ENCODE measurements at regions not wholly inside any gene's neighbourhood (a gene's known extent, or its start where the extent isn't known, plus 50 kb on each side); places are given as distances from the start of the nearest gene placed in this dataset.
"Not testable (repeated sequence)": the region's sequence is repeated elsewhere in the genome, so short reads cannot be mapped to it uniquely, and the experiment has no call there.

GRCh38 chr21:35275776-35276175 lies 226.7 kb upstream of the RUNX1 start:
- DNase-seq, result no peak

GRCh38 chr21:35274923-35275322 lies 225.8 kb upstream of the RUNX1 start:
- DNase-seq, result no peak

- no peak for DNase-seq
These were observed 225.0 kb upstream of the RUNX1 start for GRCh38 chr21:35274090-35274489.

- DNase-seq, result no peak
These were observed 224.2 kb upstream of the RUNX1 start for GRCh38 chr21:35273333-35273732.

- DNase-seq, result not testable (repeated sequence)
These were observed 222.4 kb upstream of the RUNX1 start for GRCh38 chr21:35271344-35272118.

- DNase-seq, result no peak
These were observed 219.7 kb upstream of the RUNX1 start for GRCh38 chr21:35268817-35269216.

GRCh38 chr21:35268261-35268660 lies 219.2 kb upstream of the RUNX1 start:
- DNase-seq, result no peak

GRCh38 chr21:35266546-35266945 lies 217.4 kb upstream of the RUNX1 start:
- DNase-seq, result no peak

GRCh38 chr21:35265170-35265877 lies 216.2 kb upstream of the RUNX1 start:
- DNase-seq, result no peak

- no peak for DNase-seq
These were observed 210.4 kb upstream of the RUNX1 start for GRCh38 chr21:35259457-35259856.

GRCh38 chr21:35258521-35258920 lies 209.4 kb upstream of the RUNX1 start:
- no peak for DNase-seq

- no peak for DNase-seq
These were observed 208.3 kb upstream of the RUNX1 start for GRCh38 chr21:35257413-35257812.

GRCh38 chr21:35256468-35256988 lies 207.4 kb upstream of the RUNX1 start:
- no peak for DNase-seq

- DNase-seq, result no peak
These were observed 205.7 kb upstream of the RUNX1 start for GRCh38 chr21:35254765-35255138.

GRCh38 chr21:35254006-35254764 lies 205.1 kb upstream of the RUNX1 start:
- DNase-seq, result no peak

GRCh38 chr21:35252831-35253230 lies 203.7 kb upstream of the RUNX1 start:
- DNase-seq, result no peak

GRCh38 chr21:35249636-35250035 lies 200.5 kb upstream of the RUNX1 start:
- no peak for DNase-seq

GRCh38 chr21:35245879-35246278 lies 196.8 kb upstream of the RUNX1 start:
- no peak for DNase-seq

- no peak for DNase-seq
These were observed 195.4 kb upstream of the RUNX1 start for GRCh38 chr21:35244514-35244913.

GRCh38 chr21:35243171-35243570 lies 194.1 kb upstream of the RUNX1 start:
- no peak for DNase-seq

- no peak for DNase-seq
These were observed 190.7 kb upstream of the RUNX1 start for GRCh38 chr21:35239811-35240219.

- DNase-seq, result no peak
These were observed 189.0 kb upstream of the RUNX1 start for GRCh38 chr21:35238119-35238518.

GRCh38 chr21:35237287-35237686 lies 188.2 kb upstream of the RUNX1 start:
- no peak for DNase-seq

- no peak for DNase-seq
These were observed 187.0 kb upstream of the RUNX1 start for GRCh38 chr21:35236090-35236489.
